ENCODE measurements at regions not wholly inside any gene's neighbourhood (a gene's known extent, or its start where the extent isn't known, plus 50 kb on each side); places are given as distances from the start of the nearest gene placed in this dataset.

- no peak for FAIRE-seq
- Histone ChIP-seq H2AFZ (ENCODE audit: low read depth, low read length) (no peak overlapping the region), H3K9ac (ENCODE audit: insufficient read depth in 1 of 2, low read depth in 2 of 2, low read length in 2 of 2) (no peak overlapping the region), H3K4me2 (ENCODE audit: insufficient read depth, low read length) (no peak overlapping the region), H4K20me1 (replicated peaks; ENCODE audit: control insufficient read depth, insufficient read depth, low read length) (no peaks in the 10 kb centered on the region; the same call in 1 of the 2 replicates), H3K27ac (ENCODE audit: extremely low read depth, low read depth, low read length) (no peak overlapping the region), H3K36me3 (ENCODE audit: control insufficient read depth, insufficient read depth, low read length) (no peaks in the 10 kb centered on the region), H3K4me3 (no peak overlapping the region), H3K9me1 (ENCODE audit: control insufficient read depth, insufficient read depth, low read length) (no peaks in the 10 kb centered on the region), H3K4me1 (replicated peaks in 1 of 2; ENCODE audit: control insufficient read depth in 2 of 2, insufficient read depth in 2 of 2, low read length in 2 of 2) (no peaks in the 10 kb centered on the region), H3K79me2 (ENCODE audit: control insufficient read depth, insufficient read depth, low read length) (no peaks in the 10 kb centered on the region), H3K27me3 (ENCODE audit: control insufficient read depth in 2 of 2, insufficient read depth in 2 of 2, low read length in 2 of 2) (peaks cover 19 to 20% of the 10 kb centered on the region in 2 experiments), H3K9me3 (replicated peaks; ENCODE audit: control insufficient read depth, insufficient read depth, low read depth, low read length) (no peaks in the 10 kb centered on the region)
- ChIA-PET POLR2A (interaction anchor here (0.6 kb wide), 2 partner anchors 14 to 421 kb away, joined by 4 read pairs; no protein-coding TSS in a partner anchor), CTCF (ENCODE audit: low intra/inter-chr PET ratio) (no interaction called here)
- TF ChIP-seq ZHX1 (conservative IDR thresholded peaks at IDR 0.05; ENCODE audit: low read length) (no peak), DPF2 (IDR thresholded peaks at IDR 0.05) (no peak), ZNF140 (CRISPR knock-in tag; IDR thresholded peaks at IDR 0.05) (no peak), HDAC3 (IDR thresholded peaks at IDR 0.05; ENCODE audit: borderline replicate concordance, partially characterized antibody) (no peak), PCBP1 (IDR thresholded peaks at IDR 0.05; ENCODE audit: low read depth, low read length, poor library complexity, severe bottlenecking) (no peak), ZBTB26 (CRISPR knock-in tag; IDR thresholded peaks at IDR 0.05) (no peak), KAT2B (IDR thresholded peaks at IDR 0.05; ENCODE audit: low read depth, low read length) (no peak), SPI1 (IDR thresholded peaks at IDR 0.05; ENCODE audit: borderline replicate concordance, low read depth, low read length) (no peak), TARDBP (IDR thresholded peaks at IDR 0.05) (no peak), RAD51 (IDR thresholded peaks at IDR 0.05; ENCODE audit: borderline replicate concordance, low read depth) (no peak), ILF3 (IDR thresholded peaks at IDR 0.05; ENCODE audit: borderline replicate concordance) (no peak)
- TF ChIP-seq, protein P1, sequence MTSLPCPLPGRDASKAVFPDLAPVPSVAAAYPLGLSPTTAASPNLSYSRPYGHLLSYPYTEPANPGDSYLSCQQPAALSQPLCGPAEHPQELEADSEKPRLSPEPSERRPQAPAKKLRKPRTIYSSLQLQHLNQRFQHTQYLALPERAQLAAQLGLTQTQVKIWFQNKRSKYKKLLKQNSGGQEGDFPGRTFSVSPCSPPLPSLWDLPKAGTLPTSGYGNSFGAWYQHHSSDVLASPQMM (CRISPR knock-in tag; IDR thresholded peaks at IDR 0.05): no peak
- 0% methylated on average over 4 of the region's 4 CpGs for WGBS (ENCODE audit: insufficient coverage, low coverage, missing lambda C conversion rate)
- intact Hi-C loops (cut with micrococcal nuclease): no loop called here
- DNase-seq (ENCODE audit: extremely low read depth in 1 of 4, low spot score in 3 of 4): no peak
- BruUV-seq (replicated peaks): no TSS peak
- in situ Hi-C loops (cut with MboI): no loop called here
- ATAC-seq: no peak
These were observed 85.5 kb downstream of the UNC5CL start for GRCh38 chr6:40953486-40953885.
